LNCaP clone FGC (cell line): ENCODE measurements at regions not wholly inside any gene's neighbourhood (a gene's known extent, or its start where the extent isn't known, plus 50 kb on each side); places are given as distances from the start of the nearest gene placed in this dataset.

Experiments
- DNase-seq: peaks from one replicate; pipeline ENCODE4 v3.0.0-alpha.2; 2011; ENCODE audit warnings: low read depth
- H3K4me3 ChIP-seq: 2 replicates; pipeline ENCODE4 v1.5.1; 2011; ENCODE audit warnings: mild to moderate bottlenecking, low read depth, low read length, control low read depth
- CTCF ChIP-seq: IDR thresholded peaks from 2 replicates; pipeline ENCODE4 v1.5.1; 2012; ENCODE audit warnings: mild to moderate bottlenecking; ENCODE audit not compliant: control insufficient read depth, insufficient read depth; ENCODE audit errors: extremely low read depth

GRCh38 chr3:89586256-89586655 lies 478.8 kb downstream of the EPHA3 start:
- no peak overlapping the region for H3K4me3 ChIP-seq
- TF ChIP-seq CTCF: no peak
- DNase-seq: no peak

GRCh38 chr3:89586676-89587075 lies 479.3 kb downstream of the EPHA3 start:
- H3K4me3 ChIP-seq: no peak overlapping the region
- no peak for TF ChIP-seq CTCF
- DNase-seq: no peak

GRCh38 chr3:89606151-89606550 lies 498.7 kb downstream of the EPHA3 start:
- DNase-seq: no peak
- H3K4me3 ChIP-seq: no peak overlapping the region
- no peak for TF ChIP-seq CTCF

- H3K4me3 ChIP-seq: no peak overlapping the region
- TF ChIP-seq CTCF: no peak
- DNase-seq: no peak
These were observed 504.6 kb downstream of the EPHA3 start for GRCh38 chr3:89612027-89612426.

- DNase-seq: no peak
- H3K4me3 ChIP-seq: no peak overlapping the region
- no peak for TF ChIP-seq CTCF
These were observed 505.8 kb downstream of the EPHA3 start for GRCh38 chr3:89613241-89613640.

GRCh38 chr3:89617706-89618105 lies 510.3 kb downstream of the EPHA3 start:
- H3K4me3 ChIP-seq: no peak overlapping the region
- DNase-seq: no peak
- no peak for TF ChIP-seq CTCF

- DNase-seq: no peak
- TF ChIP-seq CTCF: no peak
- no peak overlapping the region for H3K4me3 ChIP-seq
These were observed 511.8 kb downstream of the EPHA3 start for GRCh38 chr3:89619263-89619662.
